Embryonic facial prominence (tissue), 1 donor: ENCODE measurements at regions not wholly inside any gene's neighbourhood (a gene's known extent, or its start where the extent isn't known, plus 50 kb on each side); places are given as distances from the start of the nearest gene placed in this dataset.

ENCODE experiments used
- DNase-seq: peaks from one replicate; pipeline ENCODE4 v3.0.0-alpha.2; 2016; ENCODE audit errors: extremely low spot score

GRCh38 chr2:240226672-240227537, 86.4 kb upstream of the OTOS start:
- no peak for DNase-seq

GRCh38 chr2:240227538-240228428, 87.3 kb upstream of the OTOS start:
- DNase-seq = no peak

- no peak for DNase-seq
Observed at GRCh38 chr2:240229005-240229404, 88.5 kb upstream of the OTOS start.

GRCh38 chr2:240229603-240230235, 89.3 kb upstream of the OTOS start:
- no peak for DNase-seq

GRCh38 chr2:240230291-240230931, 90.0 kb upstream of the OTOS start:
- no peak for DNase-seq

GRCh38 chr2:240231838-240232244, 91.4 kb upstream of the OTOS start:
- DNase-seq = no peak

GRCh38 chr2:240232264-240232915, 91.9 kb upstream of the OTOS start:
- DNase-seq = no peak

GRCh38 chr2:240232961-240233884, 92.8 kb upstream of the OTOS start:
- peak; percentile 35 for DNase-seq

- DNase-seq = no peak
Observed at GRCh38 chr2:240233885-240234502, 93.5 kb upstream of the OTOS start.

GRCh38 chr2:240234503-240234951, 94.1 kb upstream of the OTOS start:
- DNase-seq = no peak

- no peak for DNase-seq
Observed at GRCh38 chr2:240235149-240235803, 94.8 kb upstream of the OTOS start.

GRCh38 chr2:240235811-240236210, 95.4 kb upstream of the OTOS start:
- no peak for DNase-seq

GRCh38 chr2:240236217-240237111, 96.0 kb upstream of the OTOS start:
- no peak for DNase-seq

GRCh38 chr2:240237609-240238174, 97.2 kb upstream of the OTOS start:
- DNase-seq = no peak

- no peak for DNase-seq
Observed at GRCh38 chr2:240238201-240238600, 97.7 kb upstream of the OTOS start.

- no peak for DNase-seq
Observed at GRCh38 chr2:240238786-240239185, 98.3 kb upstream of the OTOS start.

- DNase-seq = no peak
Observed at GRCh38 chr2:240239325-240239724, 98.9 kb upstream of the OTOS start.
